Tibial artery (tissue), 4 donors: ENCODE measurements at regions not wholly inside any gene's neighbourhood (a gene's known extent, or its start where the extent isn't known, plus 50 kb on each side); places are given as distances from the start of the nearest gene placed in this dataset.

ENCODE experiments used
- DNase-seq, 2 donors: peaks; one replicate each; pipeline ENCODE4 v3.0.0-alpha.2; 2019
- H3K27ac ChIP-seq, 2 donors: fragments of 200-600 bp; sonication (generic) in 1 of 2; 1 replicate in 1 of 2; 2 replicates in 1 of 2; pipeline ENCODE4 v1.5.1; 2018 to 2019; ENCODE audit warnings: mild to moderate bottlenecking in 1 of 2
- H3K27me3 ChIP-seq, 2 donors: fragments of 200-600 bp; sonication (generic) in 1 of 2; one replicate each; pipeline versions ENCODE4 v1.5.1 to v1.6.0; 2016 to 2019
- H3K36me3 ChIP-seq, 3 donors: fragments of 200-600 bp; sonication (generic) in 2 of 3; one replicate each; pipeline ENCODE4 v1.5.1; 2016 to 2019; ENCODE audit warnings: mild to moderate bottlenecking in 2 of 3
- H3K4me1 ChIP-seq, 4 donors: fragments of 200-600 bp; sonication (generic) in 2 of 4; 1 replicate in 3 of 4; 2 replicates in 1 of 4; pipeline ENCODE4 v1.5.1; 2016 to 2019
- H3K4me3 ChIP-seq, 2 donors: fragments of 200-600 bp; sonication (generic) in 1 of 2; 1 replicate in 1 of 2; 2 replicates in 1 of 2; pipeline ENCODE4 v1.5.1; 2018 to 2019; ENCODE audit warnings: mild to moderate bottlenecking in 2 of 2
- H3K9me3 ChIP-seq, 3 donors: fragments of 200-600 bp; sonication (generic) in 1 of 3; one replicate each; pipeline ENCODE4 v1.5.1; 2016 to 2019
- CTCF ChIP-seq, 2 experiments: fragments of 200-600 bp in 1 of 2; fragments of 450-650 bp in 1 of 2; IDR thresholded peaks; one replicate each; pipeline ENCODE4 v1.5.1; 2017 to 2019; ENCODE audit warnings: antibody characterized with exemption in 2 of 2, mild to moderate bottlenecking in 1 of 2, moderate library complexity in 1 of 2
- intact Hi-C: fragments of 100-400 bp; cut with DNase I; formaldehyde crosslinking; loops from one replicate; pipeline ENCODE4 v1.15.0; 2023; ENCODE audit warnings: low total_unique reads

- Histone ChIP-seq H3K27ac (no peak overlapping the region), H3K9me3 (no peaks in the 10 kb centered on the region), H3K4me1 (no peaks in the 10 kb centered on the region), H3K4me3 (no peak overlapping the region), H3K36me3 (no peaks in the 10 kb centered on the region), H3K27me3 (no peaks in the 10 kb centered on the region)
- no peak for DNase-seq
- intact Hi-C loops = no loop called here
- TF ChIP-seq CTCF (IDR thresholded peaks at IDR 0.05) = no peak
Measured at GRCh38 chr6:97909380-97909779, 626.4 kb upstream of the MMS22L start.

- Histone ChIP-seq H3K4me1 (no peaks in the 10 kb centered on the region), H3K36me3 (no peaks in the 10 kb centered on the region), H3K27me3 (no peaks in the 10 kb centered on the region), H3K4me3 (no peak overlapping the region), H3K27ac (no peak overlapping the region), H3K9me3 (no peaks in the 10 kb centered on the region)
- intact Hi-C loops = no loop called here
- no peak for DNase-seq
- TF ChIP-seq CTCF (IDR thresholded peaks at IDR 0.05) = no peak
Measured at GRCh38 chr6:97913721-97914120, 630.7 kb upstream of the MMS22L start.

GRCh38 chr6:97914912-97915311, 631.9 kb upstream of the MMS22L start:
- H3K27ac ChIP-seq = no peak overlapping the region
- intact Hi-C loops = no loop called here
- H3K27me3 ChIP-seq = no peaks in the 10 kb centered on the region
- no peak for TF ChIP-seq CTCF (IDR thresholded peaks at IDR 0.05)
- no peak overlapping the region for H3K4me3 ChIP-seq
- H3K36me3 ChIP-seq = no peaks in the 10 kb centered on the region
- H3K9me3 ChIP-seq = no peaks in the 10 kb centered on the region
- no peak for DNase-seq
- H3K4me1 ChIP-seq = no peaks in the 10 kb centered on the region

GRCh38 chr6:97915537-97915936, 632.5 kb upstream of the MMS22L start:
- DNase-seq = no peak
- Histone ChIP-seq H3K36me3 (no peaks in the 10 kb centered on the region), H3K27ac (no peak overlapping the region), H3K9me3 (no peaks in the 10 kb centered on the region), H3K27me3 (no peaks in the 10 kb centered on the region), H3K4me3 (no peak overlapping the region), H3K4me1 (no peaks in the 10 kb centered on the region)
- intact Hi-C loops = no loop called here
- TF ChIP-seq CTCF (IDR thresholded peaks at IDR 0.05) = no peak

- Histone ChIP-seq H3K27me3 (no peaks in the 10 kb centered on the region), H3K36me3 (no peaks in the 10 kb centered on the region), H3K9me3 (no peaks in the 10 kb centered on the region), H3K27ac (no peak overlapping the region), H3K4me1 (no peaks in the 10 kb centered on the region), H3K4me3 (no peak overlapping the region)
- DNase-seq = no peak
- TF ChIP-seq CTCF (IDR thresholded peaks at IDR 0.05) = no peak
- intact Hi-C loops = no loop called here
Measured at GRCh38 chr6:97917369-97917768, 634.4 kb upstream of the MMS22L start.

GRCh38 chr6:97919046-97919445, 636.0 kb upstream of the MMS22L start:
- Histone ChIP-seq H3K36me3 (no peaks in the 10 kb centered on the region), H3K27me3 (no peaks in the 10 kb centered on the region), H3K27ac (no peak overlapping the region), H3K9me3 (no peaks in the 10 kb centered on the region), H3K4me3 (no peak overlapping the region), H3K4me1 (no peaks in the 10 kb centered on the region)
- no peak for DNase-seq
- intact Hi-C loops = no loop called here
- TF ChIP-seq CTCF (IDR thresholded peaks at IDR 0.05) = no peak
